Breast epithelium (tissue), 3 donors: ENCODE measurements at regions not wholly inside any gene's neighbourhood (a gene's known extent, or its start where the extent isn't known, plus 50 kb on each side); places are given as distances from the start of the nearest gene placed in this dataset.

Experiments used
- POLR2A ChIP-seq: fragments of 450-650 bp; IDR thresholded peaks from one replicate; pipeline ENCODE4 v1.6.1; 2016; ENCODE audit warnings: antibody characterized with exemption, mild to moderate bottlenecking, moderate library complexity
- POLR2AphosphoS5 ChIP-seq, 3 donors: sonication (generic); formaldehyde crosslinking; IDR thresholded peaks; one replicate each; pipeline ENCODE4 v1.6.1; 2017; ENCODE audit warnings: antibody characterized with exemption in 3 of 3
- TF ChIP-seq, protein P1 (sequence below), 3 donors: fragments of 450-650 bp; IDR thresholded peaks; one replicate each; pipeline ENCODE4 v1.5.1; 2016 to 2017; ENCODE audit warnings: antibody characterized with exemption in 3 of 3, mild to moderate bottlenecking in 3 of 3, moderate library complexity in 3 of 3

DNA sequence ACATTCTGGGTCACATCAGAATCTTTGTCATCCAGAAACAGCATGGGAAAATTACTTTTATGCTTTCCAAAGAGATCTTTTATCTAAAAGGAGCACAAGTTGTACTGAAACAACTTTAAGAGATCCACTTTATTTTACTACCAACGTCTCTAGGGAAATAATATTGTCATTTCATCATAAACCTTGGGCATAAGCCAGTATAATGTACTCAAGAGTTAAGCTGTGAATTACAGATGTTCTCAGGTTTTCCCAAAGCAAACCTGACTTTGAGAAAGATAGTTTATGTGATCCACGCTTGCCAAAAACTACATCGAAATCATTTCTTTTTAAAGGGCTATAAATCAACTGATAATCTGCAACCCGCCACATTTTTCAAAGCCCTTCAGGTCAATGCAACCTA is 124.1 kb upstream of the CRBN start:
- TF ChIP-seq POLR2A (no peak), POLR2AphosphoS5 (IDR thresholded peaks at IDR 0.05) (no peak)
- TF ChIP-seq, protein P1, sequence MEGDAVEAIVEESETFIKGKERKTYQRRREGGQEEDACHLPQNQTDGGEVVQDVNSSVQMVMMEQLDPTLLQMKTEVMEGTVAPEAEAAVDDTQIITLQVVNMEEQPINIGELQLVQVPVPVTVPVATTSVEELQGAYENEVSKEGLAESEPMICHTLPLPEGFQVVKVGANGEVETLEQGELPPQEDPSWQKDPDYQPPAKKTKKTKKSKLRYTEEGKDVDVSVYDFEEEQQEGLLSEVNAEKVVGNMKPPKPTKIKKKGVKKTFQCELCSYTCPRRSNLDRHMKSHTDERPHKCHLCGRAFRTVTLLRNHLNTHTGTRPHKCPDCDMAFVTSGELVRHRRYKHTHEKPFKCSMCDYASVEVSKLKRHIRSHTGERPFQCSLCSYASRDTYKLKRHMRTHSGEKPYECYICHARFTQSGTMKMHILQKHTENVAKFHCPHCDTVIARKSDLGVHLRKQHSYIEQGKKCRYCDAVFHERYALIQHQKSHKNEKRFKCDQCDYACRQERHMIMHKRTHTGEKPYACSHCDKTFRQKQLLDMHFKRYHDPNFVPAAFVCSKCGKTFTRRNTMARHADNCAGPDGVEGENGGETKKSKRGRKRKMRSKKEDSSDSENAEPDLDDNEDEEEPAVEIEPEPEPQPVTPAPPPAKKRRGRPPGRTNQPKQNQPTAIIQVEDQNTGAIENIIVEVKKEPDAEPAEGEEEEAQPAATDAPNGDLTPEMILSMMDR (IDR thresholded peaks at IDR 0.05) = no peak
